Right lobe of liver (tissue), 4 donors: ENCODE measurements at regions not wholly inside any gene's neighbourhood (a gene's known extent, or its start where the extent isn't known, plus 50 kb on each side); places are given as distances from the start of the nearest gene placed in this dataset.

Experiments
- CTCF ChIP-seq, 4 donors: fragments of 200-600 bp in 3 of 4; fragments of 450-650 bp in 1 of 4; IDR thresholded peaks; one replicate each; pipeline versions ENCODE4 v1.5.1 to v1.8.0; 2016 to 2022; ENCODE audit warnings: antibody characterized with exemption in 4 of 4, mild to moderate bottlenecking in 2 of 4
- POLR2A ChIP-seq: fragments of 450-650 bp; IDR thresholded peaks from one replicate; pipeline ENCODE4 v1.6.1; 2017; ENCODE audit warnings: antibody characterized with exemption, mild to moderate bottlenecking
- donor health status: DM: no; HTN: no; CAD: no.
- donor health status: DM: no; HTN: no; CAD: no.
- donor health status: DM: no; HTN: yes; CAD: no.

DNA sequence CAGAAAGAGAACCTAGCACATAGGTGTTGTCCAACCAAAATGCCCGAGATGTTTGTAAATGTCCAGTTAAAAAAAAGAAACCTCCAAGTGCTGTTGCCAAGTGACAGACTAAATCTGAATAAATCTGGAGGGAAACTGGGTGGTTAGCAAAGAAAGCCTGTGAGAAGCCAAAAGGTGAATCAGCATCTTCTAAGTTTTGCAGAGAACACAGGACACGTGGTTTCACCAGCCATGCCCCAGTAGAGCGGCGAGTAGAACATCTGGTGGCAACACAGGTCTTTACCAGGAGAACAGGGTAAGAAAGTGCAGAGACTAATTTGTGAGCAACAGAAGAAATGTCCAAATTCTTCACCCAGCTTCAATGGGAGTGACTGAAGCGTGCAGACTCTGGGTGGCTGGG lies 986.0 kb downstream of the ROBO2 start:
- no peak for TF ChIP-seq CTCF (IDR thresholded peaks at IDR 0.05)
- no peak for TF ChIP-seq POLR2A
